ENCODE measurements at regions not wholly inside any gene's neighbourhood (a gene's known extent, or its start where the extent isn't known, plus 50 kb on each side); places are given as distances from the start of the nearest gene placed in this dataset.
"Not testable (repeated sequence)": the region's sequence is repeated elsewhere in the genome, so short reads cannot be mapped to it uniquely, and the experiment has no call there.

GRCh38 chr4:118572991-118573390 is 112.2 kb upstream of the METTL14 start:
- not testable (repeated sequence) for TF ChIP-seq CTCF (IDR thresholded peaks at IDR 0.05; ENCODE audit: insufficient read depth, low read length, poor library complexity, severe bottlenecking); EZH2phosphoT487 (conservative IDR thresholded peaks at IDR 0.05; ENCODE audit: low read length)
